ENCODE measurements at regions not wholly inside any gene's neighbourhood (a gene's known extent, or its start where the extent isn't known, plus 50 kb on each side); places are given as distances from the start of the nearest gene placed in this dataset.

DNA sequence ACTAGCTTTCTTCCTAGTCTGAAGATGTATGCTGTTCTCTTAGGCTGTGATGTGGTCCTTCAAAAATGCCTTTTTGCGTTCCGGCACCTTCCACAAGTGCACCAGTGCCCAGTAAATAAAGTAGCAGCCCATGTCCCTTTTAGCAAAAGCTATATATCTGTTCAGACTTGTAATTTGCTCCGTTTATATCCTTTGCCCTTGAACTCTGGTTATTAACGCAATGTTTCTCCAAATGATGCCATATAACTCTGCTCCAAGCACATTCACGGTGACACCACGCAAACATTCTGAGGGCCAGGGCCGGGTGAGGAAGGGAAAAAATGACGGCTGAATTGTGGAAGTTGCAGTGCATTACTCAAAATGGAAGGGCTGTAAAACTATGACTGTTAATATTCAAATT, 1001.1 kb upstream of the NR2F2 start:
- Histone ChIP-seq H3K36me3 (ENCODE audit: low read depth) (no peaks in the 10 kb centered on the region), H3K4me3 (ENCODE audit: severe bottlenecking) (no peak overlapping the region), H3K4me1 (ENCODE audit: insufficient read depth, poor library complexity, severe bottlenecking) (peaks cover 4% of the 10 kb centered on the region), H3K9me3 (ENCODE audit: severe bottlenecking) (no peaks in the 10 kb centered on the region), H3K27me3 (ENCODE audit: insufficient read depth, poor library complexity, severe bottlenecking) (peaks cover 29% of the 10 kb centered on the region), H3K27ac (ENCODE audit: poor library complexity, severe bottlenecking) (no peak overlapping the region)
- DNase-seq (ENCODE audit: low spot score) (no peak), ATAC-seq (ENCODE audit: low read depth) (no peak)
- TF ChIP-seq, protein P1, sequence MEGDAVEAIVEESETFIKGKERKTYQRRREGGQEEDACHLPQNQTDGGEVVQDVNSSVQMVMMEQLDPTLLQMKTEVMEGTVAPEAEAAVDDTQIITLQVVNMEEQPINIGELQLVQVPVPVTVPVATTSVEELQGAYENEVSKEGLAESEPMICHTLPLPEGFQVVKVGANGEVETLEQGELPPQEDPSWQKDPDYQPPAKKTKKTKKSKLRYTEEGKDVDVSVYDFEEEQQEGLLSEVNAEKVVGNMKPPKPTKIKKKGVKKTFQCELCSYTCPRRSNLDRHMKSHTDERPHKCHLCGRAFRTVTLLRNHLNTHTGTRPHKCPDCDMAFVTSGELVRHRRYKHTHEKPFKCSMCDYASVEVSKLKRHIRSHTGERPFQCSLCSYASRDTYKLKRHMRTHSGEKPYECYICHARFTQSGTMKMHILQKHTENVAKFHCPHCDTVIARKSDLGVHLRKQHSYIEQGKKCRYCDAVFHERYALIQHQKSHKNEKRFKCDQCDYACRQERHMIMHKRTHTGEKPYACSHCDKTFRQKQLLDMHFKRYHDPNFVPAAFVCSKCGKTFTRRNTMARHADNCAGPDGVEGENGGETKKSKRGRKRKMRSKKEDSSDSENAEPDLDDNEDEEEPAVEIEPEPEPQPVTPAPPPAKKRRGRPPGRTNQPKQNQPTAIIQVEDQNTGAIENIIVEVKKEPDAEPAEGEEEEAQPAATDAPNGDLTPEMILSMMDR (IDR thresholded peaks at IDR 0.05; ENCODE audit: poor library complexity, severe bottlenecking), result no peak

DNA sequence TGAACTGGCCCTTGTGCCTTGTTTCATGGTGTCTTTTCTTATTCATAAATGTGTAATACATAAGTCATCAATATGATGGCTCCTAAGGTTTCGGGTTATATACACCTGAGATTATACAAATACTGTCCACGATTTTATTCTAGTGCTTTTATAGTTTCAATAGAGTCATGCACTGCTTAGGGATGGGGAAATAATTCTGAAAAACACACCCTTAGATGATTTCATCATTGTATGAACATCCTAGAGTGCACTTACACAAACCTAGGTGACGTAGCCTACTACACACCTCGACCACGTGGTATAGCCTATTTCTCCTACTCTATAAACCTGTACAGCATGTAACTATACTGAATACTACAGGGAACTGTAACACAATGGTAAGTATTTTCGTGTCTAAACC, 988.8 kb upstream of the NR2F2 start:
- H3K9me3 ChIP-seq (ENCODE audit: severe bottlenecking), result no peaks in the 10 kb centered on the region
- DNase-seq (ENCODE audit: low spot score) (no peak), ATAC-seq (ENCODE audit: low read depth) (no peak; the same call in 2 of the 3 replicates)

DNA sequence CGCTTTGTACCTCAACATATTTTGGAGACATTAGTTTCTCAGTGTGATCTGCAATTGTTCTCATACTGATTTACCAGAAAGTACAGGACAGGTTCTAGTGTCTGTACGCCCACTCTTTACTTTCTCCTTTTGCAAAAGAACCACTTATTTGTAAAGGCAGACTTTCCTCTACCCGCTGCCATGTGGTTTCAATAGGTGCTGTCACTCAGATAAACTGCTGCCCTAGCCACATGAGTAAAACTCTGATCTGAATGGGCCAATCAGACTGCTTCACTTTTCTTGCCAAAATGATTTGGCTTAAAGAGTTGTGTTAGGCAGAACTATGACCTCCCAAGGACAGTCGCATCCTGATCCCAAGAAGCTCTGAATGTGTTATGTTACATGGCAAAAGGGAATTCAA, 984.6 kb upstream of the NR2F2 start:
- DNase-seq (ENCODE audit: low spot score) (no peak), ATAC-seq (ENCODE audit: low read depth) (no peak)
- no peak overlapping the region for H3K27ac ChIP-seq (ENCODE audit: poor library complexity, severe bottlenecking)
- H3K36me3 ChIP-seq (ENCODE audit: low read depth), result no peaks in the 10 kb centered on the region
- H3K9me3 ChIP-seq (ENCODE audit: severe bottlenecking), result no peaks in the 10 kb centered on the region
- TF ChIP-seq, protein P1 (IDR thresholded peaks at IDR 0.05; ENCODE audit: poor library complexity, severe bottlenecking), result no peak
- no peak overlapping the region for H3K4me3 ChIP-seq (ENCODE audit: severe bottlenecking)
- no peaks in the 10 kb centered on the region for H3K27me3 ChIP-seq (ENCODE audit: insufficient read depth, poor library complexity, severe bottlenecking)
- no peaks in the 10 kb centered on the region for H3K4me1 ChIP-seq (ENCODE audit: insufficient read depth, poor library complexity, severe bottlenecking)

More for the DNA sequence above, 988.8 kb upstream of the NR2F2 start:
- H3K27me3 ChIP-seq (ENCODE audit: insufficient read depth, poor library complexity, severe bottlenecking), result no peaks in the 10 kb centered on the region
- H3K4me3 ChIP-seq (ENCODE audit: severe bottlenecking), result no peak overlapping the region
- H3K4me1 ChIP-seq (ENCODE audit: insufficient read depth, poor library complexity, severe bottlenecking), result no peaks in the 10 kb centered on the region
- no peak overlapping the region for H3K27ac ChIP-seq (ENCODE audit: poor library complexity, severe bottlenecking)
- TF ChIP-seq, protein P1 (IDR thresholded peaks at IDR 0.05; ENCODE audit: poor library complexity, severe bottlenecking), result no peak
- no peaks in the 10 kb centered on the region for H3K36me3 ChIP-seq (ENCODE audit: low read depth)

DNA sequence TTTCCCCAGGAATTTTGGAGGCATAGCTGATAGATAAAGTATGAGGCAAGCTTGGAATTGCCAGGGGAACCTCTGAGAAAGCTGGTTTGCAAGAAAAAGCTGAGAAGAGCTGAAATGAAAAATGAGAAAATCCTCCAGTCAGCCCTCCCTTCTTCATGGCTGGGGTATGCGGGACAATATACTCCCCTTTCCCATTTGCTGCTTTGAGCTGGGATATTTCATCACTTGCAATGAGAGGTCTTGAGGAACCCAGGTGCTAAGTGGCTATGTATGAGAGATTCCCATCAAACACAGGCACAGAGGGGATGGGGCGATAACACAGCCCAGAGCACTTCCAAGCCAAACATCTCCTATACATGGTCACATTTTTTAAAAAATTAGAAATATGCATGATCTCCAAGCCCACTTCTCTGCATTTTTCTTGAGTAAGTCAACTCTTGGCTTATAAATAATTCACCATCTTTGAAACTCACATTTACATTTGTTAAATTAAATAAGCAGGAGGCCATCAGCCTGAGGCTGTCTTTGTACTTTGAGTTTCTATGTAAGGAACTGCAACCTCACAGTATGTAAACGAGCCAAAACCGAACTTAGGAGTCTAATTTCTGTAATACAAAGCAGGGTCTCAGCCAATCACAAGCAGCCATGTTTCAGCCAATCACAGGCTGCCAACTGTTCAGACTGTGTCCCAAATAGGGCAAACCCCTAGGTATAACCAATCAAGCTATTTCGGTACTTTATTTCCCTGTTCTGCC, 983.6 kb upstream of the NR2F2 start:
- Histone ChIP-seq H3K36me3 (ENCODE audit: low read depth) (no peaks in the 10 kb centered on the region), H3K27me3 (ENCODE audit: insufficient read depth, poor library complexity, severe bottlenecking) (no peaks in the 10 kb centered on the region), H3K9me3 (ENCODE audit: severe bottlenecking) (no peaks in the 10 kb centered on the region), H3K4me3 (ENCODE audit: severe bottlenecking) (no peak overlapping the region), H3K4me1 (ENCODE audit: insufficient read depth, poor library complexity, severe bottlenecking) (no peaks in the 10 kb centered on the region), H3K27ac (ENCODE audit: poor library complexity, severe bottlenecking) (no peak overlapping the region)
- ATAC-seq (ENCODE audit: low read depth), result no peak
- DNase-seq (ENCODE audit: low spot score), result no peak
- TF ChIP-seq, protein P1 (IDR thresholded peaks at IDR 0.05; ENCODE audit: poor library complexity, severe bottlenecking), result no peak

DNA sequence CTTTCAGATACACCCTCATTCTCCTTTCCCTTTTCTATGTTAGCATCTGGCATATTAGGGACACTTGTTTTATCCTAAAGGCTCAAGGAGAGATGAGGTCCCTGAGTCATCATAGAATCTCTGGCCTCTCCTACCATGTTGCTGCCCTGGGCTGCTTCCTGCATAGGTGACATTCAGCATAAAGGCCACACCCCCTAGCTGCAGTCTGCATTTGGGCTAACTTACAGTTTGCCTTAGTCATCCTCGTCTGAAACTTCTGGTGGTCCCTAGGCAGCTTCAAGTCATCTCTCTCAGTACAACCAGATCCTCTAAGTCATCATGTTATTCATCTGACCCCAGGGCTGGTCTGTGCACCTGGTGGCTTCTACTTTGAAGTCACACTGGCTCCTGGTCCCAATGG, 982.7 kb upstream of the NR2F2 start:
- H3K36me3 ChIP-seq (ENCODE audit: low read depth), result no peaks in the 10 kb centered on the region
- H3K9me3 ChIP-seq (ENCODE audit: severe bottlenecking), result no peaks in the 10 kb centered on the region
- TF ChIP-seq, protein P1 (IDR thresholded peaks at IDR 0.05; ENCODE audit: poor library complexity, severe bottlenecking), result no peak
- H3K4me3 ChIP-seq (ENCODE audit: severe bottlenecking), result no peak overlapping the region
- ATAC-seq (ENCODE audit: low read depth) (no peak), DNase-seq (ENCODE audit: low spot score) (no peak)
- H3K27me3 ChIP-seq (ENCODE audit: insufficient read depth, poor library complexity, severe bottlenecking), result no peaks in the 10 kb centered on the region
- H3K4me1 ChIP-seq (ENCODE audit: insufficient read depth, poor library complexity, severe bottlenecking), result no peaks in the 10 kb centered on the region
- no peak overlapping the region for H3K27ac ChIP-seq (ENCODE audit: poor library complexity, severe bottlenecking)
